ENCODE measurements at regions not wholly inside any gene's neighbourhood (a gene's known extent, or its start where the extent isn't known, plus 50 kb on each side); places are given as distances from the start of the nearest gene placed in this dataset.

- H3K36me3 ChIP-seq, result no peaks in the 10 kb centered on the region
- H3K4me3 ChIP-seq, result no peak overlapping the region
- intact Hi-C loops (cut with DNase I), result no loop called here
- peaks cover 0 to 37% (median 0%) of the 10 kb centered on the region in 11 donors for H3K9me3 ChIP-seq
- no peak for TF ChIP-seq CTCF (IDR thresholded peaks at IDR 0.05)
- H3K27me3 ChIP-seq, result no peaks in the 10 kb centered on the region
- ATAC-seq (no peak), DNase-seq (no peak)
- H3K27ac ChIP-seq, result no peak overlapping the region
- no peaks in the 10 kb centered on the region for H3K4me1 ChIP-seq
- WGBS, 2 donors, result 43 to 58% methylated on average over 1 of the region's 1 CpG
Measured at GRCh38 chr3:175985781-175986180, 1126.6 kb downstream of the NAALADL2 start.

- Histone ChIP-seq H3K4me1 (no peaks in the 10 kb centered on the region), H3K27me3 (no peaks in the 10 kb centered on the region), H3K36me3 (no peaks in the 10 kb centered on the region), H3K9me3 (peaks cover 0 to 34% (median 0%) of the 10 kb centered on the region in 11 donors), H3K4me3 (no peak overlapping the region), H3K27ac (no peak overlapping the region)
- ATAC-seq (no peak), DNase-seq (no peak)
- intact Hi-C loops (cut with DNase I), result no loop called here
- 65 to 71% methylated on average over 1 of the region's 1 CpG for WGBS, 2 donors
- no peak for TF ChIP-seq CTCF (IDR thresholded peaks at IDR 0.05)
Measured at GRCh38 chr3:175983379-175983778, 1124.2 kb downstream of the NAALADL2 start.

- no peak for ATAC-seq
- Histone ChIP-seq H3K9me3 (peaks cover 0 to 33% (median 0%) of the 10 kb centered on the region in 11 donors), H3K4me1 (no peaks in the 10 kb centered on the region), H3K27me3 (no peaks in the 10 kb centered on the region), H3K36me3 (no peaks in the 10 kb centered on the region), H3K27ac (no peak overlapping the region), H3K4me3 (no peak overlapping the region)
- no peak for DNase-seq
- 51 to 52% methylated on average over 2 of the region's 2 CpGs for WGBS, 2 donors
- intact Hi-C loops (cut with DNase I), result no loop called here
- TF ChIP-seq CTCF (IDR thresholded peaks at IDR 0.05), result no peak
Measured at GRCh38 chr3:175980486-175981090, 1121.5 kb downstream of the NAALADL2 start.

GRCh38 chr3:175977968-175978752 is 1119.0 kb downstream of the NAALADL2 start:
- Histone ChIP-seq H3K4me3 (no peak overlapping the region), H3K27me3 (no peaks in the 10 kb centered on the region), H3K36me3 (no peaks in the 10 kb centered on the region), H3K4me1 (no peaks in the 10 kb centered on the region), H3K9me3 (peaks cover 0 to 33% (median 0%) of the 10 kb centered on the region in 11 donors), H3K27ac (no peak overlapping the region)
- ATAC-seq, result no peak
- no peak for TF ChIP-seq CTCF (IDR thresholded peaks at IDR 0.05)
- intact Hi-C loops (cut with DNase I), result no loop called here
- 94 to 97% methylated on average over 32 of the region's 32 CpGs for WGBS, 2 donors
- no peak for DNase-seq

Data from heart right ventricle (tissue), 16 donors.